IMR-90 (cell line): ENCODE measurements at regions not wholly inside any gene's neighbourhood (a gene's known extent, or its start where the extent isn't known, plus 50 kb on each side); places are given as distances from the start of the nearest gene placed in this dataset.

Source experiments
- ATAC-seq: fragments of 200-7000 bp; cut with Tn5 transposase; 2 replicates; pipeline ENCODE4 v1.9.1; 2020; ENCODE audit warnings: low read depth, mild to moderate bottlenecking, moderate library complexity
- BruUV-seq: library from RNA; stranded (reverse); fragments of 400-500 nt; replicated peaks from 2 replicates; lab custom pipeline; 2021; lab: Mats Ljungman, UMichigan
- CTCF ChIA-PET: fragments of 300-600 bp; formaldehyde crosslinking; extraction: SDS; loops from one replicate; lab custom pipeline; 2021; ENCODE audit warnings: antibody characterized with exemption; lab: Yijun Ruan, JAX
- POLR2A ChIA-PET: fragments of 300-600 bp; sonication (Branson Sonifier 250); formaldehyde crosslinking; loops from one replicate; lab custom pipeline; 2022; ENCODE audit warnings: antibody characterized with exemption; ENCODE audit not compliant: unreplicated experiment; lab: Charles Lee
- DNase-seq: peaks from one replicate; pipeline ENCODE4 v3.0.0; 2013
- H2AFZ ChIP-seq: replicated peaks from 2 replicates; pipeline ENCODE3; 2013; ENCODE audit warnings: low read length, mild to moderate bottlenecking; ENCODE audit not compliant: poor library complexity
- H2AK5ac ChIP-seq: 2 replicates; pipeline ENCODE4 v1.6.1; 2013; ENCODE audit warnings: low read depth, low read length, inconsistent platforms
- H2AK9ac ChIP-seq: replicated peaks from 2 replicates; pipeline ENCODE3; 2013; ENCODE audit warnings: mild to moderate bottlenecking, low read depth, low read length, moderate library complexity; ENCODE audit not compliant: poor library complexity
- H2BK120ac ChIP-seq: 2 replicates; pipeline ENCODE4 v1.6.1; 2013; ENCODE audit warnings: low read depth, low read length, inconsistent platforms
- H2BK15ac ChIP-seq: 3 replicates; pipeline ENCODE4 v1.6.1; 2013; ENCODE audit warnings: low read depth, low read length, inconsistent platforms
- H2BK20ac ChIP-seq: 2 replicates; pipeline ENCODE4 v1.6.1; 2013; ENCODE audit warnings: low read depth, mild to moderate bottlenecking, inconsistent platforms, low read length, moderate library complexity
- H2BK5ac ChIP-seq: 2 replicates; pipeline ENCODE4 v1.6.1; 2013; ENCODE audit warnings: mild to moderate bottlenecking, low read depth, low read length, inconsistent platforms; ENCODE audit not compliant: poor library complexity, severe bottlenecking
- H3K14ac ChIP-seq: replicated peaks from 2 replicates; pipeline ENCODE4 v1.6.1; 2013; ENCODE audit warnings: low read depth, low read length, inconsistent platforms
- H3K18ac ChIP-seq: 2 replicates; pipeline ENCODE4 v1.6.1; 2013; ENCODE audit warnings: low read depth, low read length, control low read depth
- H3K23ac ChIP-seq: 2 replicates; pipeline ENCODE4 v1.6.1; 2013; ENCODE audit warnings: low read depth, low read length, inconsistent platforms
- H3K27ac ChIP-seq: 2 replicates; pipeline ENCODE4 v1.5.1; 2013; ENCODE audit warnings: mild to moderate bottlenecking, control low read depth, low read length; ENCODE audit not compliant: insufficient read depth
- H3K27me3 ChIP-seq: 2 replicates; pipeline ENCODE4 v1.6.1; 2013; ENCODE audit warnings: low read length; ENCODE audit not compliant: control insufficient read depth, insufficient read depth
- H3K36me3 ChIP-seq: 2 replicates; pipeline ENCODE4 v1.6.1; 2013; ENCODE audit warnings: low read length, mixed read lengths; ENCODE audit not compliant: control insufficient read depth, insufficient read depth
- H3K4ac ChIP-seq: 2 replicates; pipeline ENCODE4 v1.6.1; 2013; ENCODE audit warnings: low read depth, low read length, inconsistent platforms
- H3K4me1 ChIP-seq: 2 replicates; pipeline ENCODE4 v1.6.1; 2013; ENCODE audit warnings: low read length, mixed read lengths; ENCODE audit not compliant: control insufficient read depth, insufficient read depth
- H3K4me2 ChIP-seq: 2 replicates; pipeline ENCODE4 v1.6.1; 2013; ENCODE audit warnings: low read depth, mild to moderate bottlenecking, control low read depth, low read length, moderate library complexity
- H3K4me3 ChIP-seq: 2 replicates; pipeline ENCODE4 v1.5.1; 2013; ENCODE audit warnings: low read depth, mild to moderate bottlenecking, control low read depth, low read length, moderate library complexity; ENCODE audit not compliant: insufficient read depth
- H3K56ac ChIP-seq: 2 replicates; pipeline ENCODE4 v1.6.1; 2013; ENCODE audit warnings: low read length, inconsistent platforms; ENCODE audit not compliant: insufficient read depth; ENCODE audit errors: extremely low read depth
- H3K79me1 ChIP-seq, 2 experiments: 2 replicates each; pipeline ENCODE4 v1.6.1; 2013; ENCODE audit warnings: low read length in 2 of 2, inconsistent platforms in 1 of 2, low read depth in 1 of 2
- H3K9ac ChIP-seq: 2 replicates; pipeline ENCODE4 v1.6.1; 2013; ENCODE audit warnings: low read depth, low read length, control low read depth
- H3K9me1 ChIP-seq: 2 replicates; pipeline ENCODE4 v1.6.1; 2013; ENCODE audit warnings: low read length, inconsistent platforms; ENCODE audit not compliant: insufficient read depth
- H3K9me3 ChIP-seq: 2 replicates; pipeline ENCODE4 v1.6.1; 2013; ENCODE audit warnings: low read length; ENCODE audit not compliant: control insufficient read depth, insufficient read depth
- H4K20me1 ChIP-seq: 2 replicates; pipeline ENCODE4 v1.6.1; 2013; ENCODE audit warnings: low read length, inconsistent platforms; ENCODE audit not compliant: insufficient read depth
- H4K5ac ChIP-seq: 2 replicates; pipeline ENCODE4 v1.6.1; 2013; ENCODE audit warnings: mild to moderate bottlenecking, low read depth, low read length, control low read depth
- H4K8ac ChIP-seq, 2 experiments: 2 replicates each; pipeline ENCODE4 v1.6.1; 2013; ENCODE audit warnings: low read depth in 2 of 2, low read length in 2 of 2, control low read depth in 1 of 2, inconsistent platforms in 1 of 2
- H4K91ac ChIP-seq: 2 replicates; pipeline ENCODE4 v1.6.1; 2013; ENCODE audit warnings: low read depth, low read length, inconsistent platforms; ENCODE audit not compliant: insufficient read depth
- BHLHE40 ChIP-seq: fragments of 150-350 bp; IDR thresholded peaks from 2 replicates; pipeline ENCODE4 v1.6.1; 2016; ENCODE audit warnings: mild to moderate bottlenecking, low read depth, low read length
- CEBPB ChIP-seq: IDR thresholded peaks from 2 replicates; pipeline ENCODE4 v1.6.1; 2012; ENCODE audit warnings: low read depth, low read length, improper control_type of control experiment
- CHD1 ChIP-seq: IDR thresholded peaks from 2 replicates; pipeline ENCODE4 v1.6.1; 2012; ENCODE audit warnings: low read depth, low read length, improper control_type of control experiment
- CTCF ChIP-seq: conservative IDR thresholded peaks from 2 replicates; pipeline ENCODE4 v1.5.1; 2012; ENCODE audit warnings: mild to moderate bottlenecking, low read depth, low read length, improper control_type of control experiment
- ELK1 ChIP-seq: fragments of 150-350 bp; IDR thresholded peaks from 2 replicates; pipeline ENCODE4 v1.6.1; 2016; ENCODE audit warnings: low read depth, mild to moderate bottlenecking, low read length, moderate library complexity, borderline replicate concordance
- FOS ChIP-seq: fragments of 150-350 bp; IDR thresholded peaks from 2 replicates; pipeline ENCODE4 v1.6.1; 2016; ENCODE audit warnings: low read depth, low read length
- MAFK ChIP-seq: IDR thresholded peaks from 2 replicates; pipeline ENCODE4 v1.6.1; 2012; ENCODE audit warnings: low read depth, low read length, improper control_type of control experiment
- MAZ ChIP-seq: IDR thresholded peaks from 2 replicates; pipeline ENCODE4 v1.6.1; 2012; ENCODE audit warnings: low read depth, mild to moderate bottlenecking, low read length, improper control_type of control experiment, moderate library complexity, borderline replicate concordance
- MXI1 ChIP-seq: IDR thresholded peaks from 2 replicates; pipeline ENCODE4 v1.6.1; 2012; ENCODE audit warnings: low read depth, mild to moderate bottlenecking, low read length, moderate library complexity, borderline replicate concordance
- NFE2L2 ChIP-seq: fragments of 150-350 bp; IDR thresholded peaks from 2 replicates; pipeline ENCODE4 v1.6.1; 2016; ENCODE audit warnings: low read depth, mild to moderate bottlenecking, low read length
- POLR2A ChIP-seq: IDR thresholded peaks from 2 replicates; pipeline ENCODE4 v1.6.1; 2012; ENCODE audit warnings: mild to moderate bottlenecking, low read depth, low read length
- RAD21 ChIP-seq: IDR thresholded peaks from 2 replicates; pipeline ENCODE4 v1.6.1; 2012; ENCODE audit warnings: low read length, improper control_type of control experiment
- RCOR1 ChIP-seq: IDR thresholded peaks from 2 replicates; pipeline ENCODE4 v1.6.1; 2012; ENCODE audit warnings: mild to moderate bottlenecking, low read length, improper control_type of control experiment; ENCODE audit not compliant: insufficient replicate concordance
- RFX5 ChIP-seq: IDR thresholded peaks from 2 replicates; pipeline ENCODE4 v1.8.0; 2012; ENCODE audit warnings: low read depth, mild to moderate bottlenecking, low read length, moderate library complexity
- SMC3 ChIP-seq: fragments of 150-350 bp; IDR thresholded peaks from 2 replicates; pipeline ENCODE4 v1.6.1; 2016; ENCODE audit warnings: low read depth, mild to moderate bottlenecking, antibody characterized with exemption, low read length, moderate library complexity
- USF2 ChIP-seq: fragments of 150-350 bp; IDR thresholded peaks from 2 replicates; pipeline ENCODE4 v1.6.1; 2017; ENCODE audit warnings: mild to moderate bottlenecking, antibody characterized with exemption, low read length, low read depth
- WGBS, 2 experiments: methylation state at CpG; one replicate each; pipeline versions ENCODE4 v1.1.5 to v1.1.7; 2013; ENCODE audit warnings: missing lambda C conversion rate in 2 of 2; ENCODE audit not compliant: insufficient read length in 1 of 2; ENCODE audit errors: extremely low coverage in 2 of 2; 5-methylcytosine and 5-hydroxymethylcytosine counted together
- dilution Hi-C: fragments of 300-500 bp; cut with HindIII; formaldehyde crosslinking; loops from one replicate; pipeline ENCODE4 v1.14.3; 2018; ENCODE audit warnings: low sequenced_read_pairs; ENCODE audit not compliant: unreplicated experiment
- in situ Hi-C: fragments of 300-500 bp; cut with MboI; formaldehyde crosslinking; loops from 3 replicates; pipeline ENCODE4 v1.14.3; 2019; ENCODE audit warnings: low sequenced_read_pairs, inconsistent platforms, mixed read lengths
- intact Hi-C: fragments of 100-400 bp; cut with micrococcal nuclease; formaldehyde crosslinking; loops from 2 replicates; pipeline ENCODE4 v1.10.0; 2022

GRCh38 chr10:30758338-30758737, 128.8 kb upstream of the LYZL2 start:
- peaks cover 22% of the 10 kb centered on the region for H3K9me1 ChIP-seq
- H3K23ac ChIP-seq: no peak overlapping the region
- H3K27ac ChIP-seq: peak overlapping the region; percentile 60; the same call in 1 of the 2 replicates
- ChIA-PET CTCF (no interaction called here), POLR2A (no interaction called here)
- H3K4me2 ChIP-seq: no peak overlapping the region
- no peak overlapping the region; the same call in 1 of the 2 replicates for H3K9ac ChIP-seq
- no peak overlapping the region for H3K4me3 ChIP-seq
- intact Hi-C loops: loop anchor here (10.0 kb wide), 3 partner anchors 376 to 736 kb away; no protein-coding TSS in a partner anchor
- peak overlapping the region; percentile 83 for H2AK5ac ChIP-seq
- H3K27me3 ChIP-seq: no peaks in the 10 kb centered on the region
- no peak for TF ChIP-seq SMC3
- no peak for TF ChIP-seq ELK1
- TF ChIP-seq CTCF: no peak
- TF ChIP-seq MXI1: no peak
- no peak for TF ChIP-seq NFE2L2
- TF ChIP-seq MAFK: no peak
- TF ChIP-seq CEBPB: no peak
- TF ChIP-seq RAD21: no peak
- TF ChIP-seq MAZ: no peak
- no peak for TF ChIP-seq CHD1
- no peak for TF ChIP-seq FOS
- no peak for TF ChIP-seq RFX5
- TF ChIP-seq BHLHE40: no peak
- no peak for TF ChIP-seq USF2
- no peak for TF ChIP-seq POLR2A
- no peak for TF ChIP-seq RCOR1
- H3K79me1 ChIP-seq: no peaks in the 10 kb centered on the region; a peak in 1 of 4 replicates
- H3K9me3 ChIP-seq: peaks cover 2% of the 10 kb centered on the region
- H3K18ac ChIP-seq: peak overlapping the region; percentile 90
- peak overlapping the region in 1 of 2 experiments; percentile 70; a peak in 1 of 4 replicates for H4K8ac ChIP-seq
- H3K4ac ChIP-seq: peak overlapping the region; percentile 74
- peak overlapping the region; percentile 8 for H2AFZ ChIP-seq
- H4K91ac ChIP-seq: no peak overlapping the region
- in situ Hi-C loops: no loop called here
- H2BK120ac ChIP-seq: peak overlapping the region; percentile 85
- H2AK9ac ChIP-seq: no peak overlapping the region
- BruUV-seq: no TSS peak
- peaks cover 23% of the 10 kb centered on the region for H3K4me1 ChIP-seq
- H3K14ac ChIP-seq: peak overlapping the region; percentile 78
- peak overlapping the region; percentile 20 for H2BK5ac ChIP-seq
- ATAC-seq (0 out of 2 replicates have a peak, but pooled peaks have one; percentile 4), DNase-seq (peak; percentile 43)
- no CpG with 5 or more reads among the region's 1 CpG for WGBS, 2 experiments
- no peak overlapping the region; the same call in 2 of the 3 replicates for H2BK15ac ChIP-seq
- no peaks in the 10 kb centered on the region for H4K20me1 ChIP-seq
- H3K56ac ChIP-seq: no peak overlapping the region
- H2BK20ac ChIP-seq: peak overlapping the region; percentile 89; the same call in 1 of the 2 replicates
- no peaks in the 10 kb centered on the region for H3K36me3 ChIP-seq
- peak overlapping the region; percentile 41 for H4K5ac ChIP-seq
- dilution Hi-C loops: no loop called here
